B cell (primary cell): ENCODE measurements at regions not wholly inside any gene's neighbourhood (a gene's known extent, or its start where the extent isn't known, plus 50 kb on each side); places are given as distances from the start of the nearest gene placed in this dataset.

Experiments used
- ATAC-seq: fragments of 200-7000 bp; cut with Tn5 transposase; one replicate; pipeline ENCODE4 v1.10.0; 2021; ENCODE audit warnings: low read depth, mild to moderate bottlenecking, moderate number of reproducible peaks, moderate library complexity
- CTCF ChIA-PET: fragments of 350-600 bp; sonication (Branson Sonifier 250); formaldehyde crosslinking; loops from one replicate; lab custom pipeline; 2021; ENCODE audit warnings: antibody characterized with exemption, inconsistent platforms; lab: Charles Lee
- POLR2A ChIA-PET: fragments of 350-600 bp; sonication (Branson Sonifier 250); formaldehyde crosslinking; loops from one replicate; lab custom pipeline; 2021; ENCODE audit warnings: antibody characterized with exemption; lab: Charles Lee
- DNase-seq: peaks from one replicate; pipeline ENCODE4 v3.0.0; 2013
- H2AFZ ChIP-seq: 2 replicates; pipeline ENCODE4 v1.6.1; 2012; ENCODE audit warnings: mild to moderate bottlenecking, low read depth, low read length; ENCODE audit not compliant: insufficient read depth, poor library complexity, severe bottlenecking
- H3K27ac ChIP-seq, 2 donors: 1 replicate in 1 of 2; 2 replicates in 1 of 2; pipeline ENCODE4 v1.5.1; 2012 to 2013; ENCODE audit warnings: low read length in 2 of 2, mild to moderate bottlenecking in 2 of 2, moderate library complexity in 1 of 2
- H3K27me3 ChIP-seq, 4 experiments: fragments of 200-600 bp in 1 of 4; sonication (generic) in 1 of 4; replicated peaks in 1 of 4; 1 replicate in 2 of 4; 2 replicates in 2 of 4; pipeline versions ENCODE4 v1.6.1 to v1.7.0; 2013 to 2016; ENCODE audit warnings: low read length in 3 of 4, mild to moderate bottlenecking in 2 of 4, mixed read lengths in 1 of 4, moderate library complexity in 1 of 4; ENCODE audit not compliant: insufficient read depth in 4 of 4, control insufficient read depth in 3 of 4; ENCODE audit errors: control extremely low read depth in 1 of 4
- H3K36me3 ChIP-seq, 2 experiments: replicated peaks in 1 of 2; 1 replicate in 1 of 2; 2 replicates in 1 of 2; pipeline versions ENCODE4 v1.6.1 to v1.7.1; 2013; ENCODE audit warnings: low read length in 1 of 2; ENCODE audit not compliant: insufficient read depth in 2 of 2, control insufficient read depth in 1 of 2; ENCODE audit errors: control extremely low read depth in 1 of 2, extremely low read depth in 1 of 2
- H3K4me1 ChIP-seq, 2 donors: fragments of 200-600 bp in 1 of 2; sonication (generic) in 1 of 2; 1 replicate in 1 of 2; 2 replicates in 1 of 2; pipeline versions ENCODE4 v1.5.1 to v1.6.1; 2013 to 2017; ENCODE audit warnings: low read length in 2 of 2; ENCODE audit not compliant: control insufficient read depth in 2 of 2, insufficient read depth in 2 of 2
- H3K4me2 ChIP-seq: replicated peaks from 2 replicates; pipeline ENCODE3; 2012; ENCODE audit warnings: mild to moderate bottlenecking, low read depth, low read length; ENCODE audit not compliant: poor library complexity, severe bottlenecking
- H3K4me3 ChIP-seq, 5 experiments: fragments of 200-600 bp in 1 of 5; sonication (generic) in 1 of 5; 1 replicate in 3 of 5; 2 replicates in 2 of 5; pipeline versions ENCODE4 v1.5.1 to v1.7.0; 2011 to 2016; ENCODE audit warnings: low read length in 4 of 5, mild to moderate bottlenecking in 4 of 5, low read depth in 2 of 5, control low read depth in 1 of 5, moderate library complexity in 1 of 5; ENCODE audit not compliant: insufficient read depth in 1 of 5; ENCODE audit errors: control extremely low read depth in 1 of 5, extremely low read depth in 1 of 5
- H3K79me2 ChIP-seq: fragments of 200-600 bp; sonication (generic); one replicate; pipeline ENCODE4 v1.6.0; 2016; ENCODE audit warnings: low read length; ENCODE audit not compliant: control insufficient read depth, insufficient read depth
- H3K9ac ChIP-seq: fragments of 200-600 bp; sonication (generic); 2 replicates; pipeline ENCODE4 v1.6.1; 2017; ENCODE audit warnings: mild to moderate bottlenecking, low read length, moderate library complexity
- H3K9me3 ChIP-seq, 3 donors: one replicate each; pipeline versions ENCODE4 v1.6.1 to v1.7.1; 2013; ENCODE audit warnings: low read length in 2 of 3; ENCODE audit not compliant: control insufficient read depth in 2 of 3, insufficient read depth in 1 of 3; ENCODE audit errors: control extremely low read depth in 1 of 3
- H4K20me1 ChIP-seq: 2 replicates; pipeline ENCODE4 v1.6.0; 2012; ENCODE audit warnings: mild to moderate bottlenecking, low read length; ENCODE audit not compliant: insufficient read depth, control insufficient read depth, poor library complexity, severe bottlenecking
- H3K27ac Mint-ChIP-seq: one replicate; pipeline ENCODE4 v1.8.0; 2021; ENCODE audit warnings: mixed read lengths
- H3K27me3 Mint-ChIP-seq: one replicate; pipeline ENCODE4 v1.8.0; 2021; ENCODE audit warnings: mixed read lengths
- H3K4me1 Mint-ChIP-seq: one replicate; pipeline ENCODE4 v1.8.0; 2021; ENCODE audit warnings: mixed read lengths
- H3K4me3 Mint-ChIP-seq: one replicate; pipeline ENCODE4 v1.8.0; 2021; ENCODE audit warnings: mixed read lengths
- H3K9me3 Mint-ChIP-seq: one replicate; pipeline ENCODE4 v1.8.0; 2022; ENCODE audit warnings: mixed read lengths; ENCODE audit not compliant: insufficient read depth
- CTCF ChIP-seq: fragments of 200-600 bp; IDR thresholded peaks from one replicate; pipeline ENCODE4 v1.8.0; 2022; ENCODE audit warnings: antibody characterized with exemption, mild to moderate bottlenecking
- EZH2 ChIP-seq: IDR thresholded peaks from 2 replicates; pipeline ENCODE4 v1.6.1; 2012; ENCODE audit warnings: borderline replicate concordance, low read depth, mild to moderate bottlenecking, moderate library complexity, low read length; ENCODE audit not compliant: insufficient read depth, poor library complexity, severe bottlenecking
- WGBS: methylation state at CpG from one replicate; pipeline ENCODE4 v1.1.5; 2013; ENCODE audit warnings: missing lambda C conversion rate; ENCODE audit not compliant: insufficient coverage; 5-methylcytosine and 5-hydroxymethylcytosine counted together
- intact Hi-C: fragments of 100-400 bp; cut with micrococcal nuclease; formaldehyde crosslinking; loops from one replicate; pipeline ENCODE4 v1.10.0; 2022

- H2AFZ ChIP-seq, result no peak overlapping the region
- no peaks in the 10 kb centered on the region for H3K4me1 ChIP-seq
- H3K4me1 Mint-ChIP-seq, result no peaks in the 10 kb centered on the region
- no peaks in the 10 kb centered on the region for H3K79me2 ChIP-seq
- intact Hi-C loops, result no loop called here
- H3K4me3 ChIP-seq, result no peak overlapping the region
- CTCF ChIA-PET, result no interaction called here
- POLR2A ChIA-PET, result no interaction called here
- H3K4me2 ChIP-seq, result no peak overlapping the region
- H3K27ac ChIP-seq, result no peak overlapping the region
- no peak for ATAC-seq
- TF ChIP-seq CTCF (no peak), EZH2 (no peak)
- no peak for DNase-seq
- H3K27me3 Mint-ChIP-seq, result no peaks in the 10 kb centered on the region
- H3K36me3 ChIP-seq, result no peaks in the 10 kb centered on the region
- H3K27me3 ChIP-seq, result no peaks in the 10 kb centered on the region
- no peaks in the 10 kb centered on the region for H4K20me1 ChIP-seq
- no peak overlapping the region for H3K27ac Mint-ChIP-seq
- H3K9ac ChIP-seq, result no peak overlapping the region
- peaks cover 0 to 10% (median 0%) of the 10 kb centered on the region in 3 donors for H3K9me3 ChIP-seq
- 80% methylated on average over 1 of the region's 3 CpGs for WGBS
- no peak overlapping the region for H3K4me3 Mint-ChIP-seq
- no peaks in the 10 kb centered on the region for H3K9me3 Mint-ChIP-seq
These were observed 955.4 kb upstream of the ADGRB3 start for GRCh38 chr6:67679566-67680296.

DNA sequence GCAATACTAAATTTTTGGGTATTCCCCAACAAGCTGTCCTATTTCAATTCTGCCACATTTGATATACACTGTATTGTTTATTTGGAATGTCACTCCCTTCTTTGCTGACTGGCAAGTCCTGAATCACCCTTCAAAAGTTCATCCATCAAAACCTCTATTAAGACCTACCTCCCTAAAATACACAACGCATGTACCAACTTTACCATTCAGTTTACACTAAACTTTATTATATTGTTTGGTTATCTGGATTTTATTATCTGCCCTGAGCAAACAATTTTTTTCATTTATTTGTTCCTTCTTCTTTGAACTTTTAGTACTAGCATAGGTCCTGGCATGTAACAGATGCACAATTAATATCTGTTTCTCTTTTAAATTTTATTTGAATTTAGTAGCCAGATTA, 958.2 kb upstream of the ADGRB3 start:
- ChIA-PET CTCF (no interaction called here), POLR2A (no interaction called here)
- Mint-ChIP-seq H3K4me1 (no peaks in the 10 kb centered on the region), H3K27me3 (no peaks in the 10 kb centered on the region), H3K27ac (no peak overlapping the region), H3K9me3 (no peaks in the 10 kb centered on the region), H3K4me3 (no peak overlapping the region)
- no peak for TF ChIP-seq CTCF
- no peak for TF ChIP-seq EZH2
- no peak for ATAC-seq
- H3K4me2 ChIP-seq, result no peak overlapping the region
- no peak overlapping the region for H3K27ac ChIP-seq
- H3K4me1 ChIP-seq, result no peaks in the 10 kb centered on the region
- no peak for DNase-seq
- intact Hi-C loops, result no loop called here
- H3K9me3 ChIP-seq, result peaks cover 0 to 10% (median 0%) of the 10 kb centered on the region in 3 donors
- no peaks in the 10 kb centered on the region for H3K27me3 ChIP-seq
- no peaks in the 10 kb centered on the region for H3K79me2 ChIP-seq
- no peak overlapping the region for H3K9ac ChIP-seq
- no peak overlapping the region for H2AFZ ChIP-seq
- H3K36me3 ChIP-seq, result no peaks in the 10 kb centered on the region
- no CpG with 5 or more reads among the region's 1 CpG for WGBS
- no peaks in the 10 kb centered on the region for H4K20me1 ChIP-seq
- H3K4me3 ChIP-seq, result no peak overlapping the region
